ENCODE measurements at regions not wholly inside any gene's neighbourhood (a gene's known extent, or its start where the extent isn't known, plus 50 kb on each side); places are given as distances from the start of the nearest gene placed in this dataset.

- no peak for DNase-seq (ENCODE audit: low spot score in 2 of 2)
- Histone ChIP-seq H3K4me3 (no peak overlapping the region), H3K4me1 (no peaks in the 10 kb centered on the region), H3K27ac (no peak overlapping the region), H3K36me3 (no peaks in the 10 kb centered on the region), H3K27me3 (no peaks in the 10 kb centered on the region), H3K9me3 (no peaks in the 10 kb centered on the region)
- TF ChIP-seq EP300 (IDR thresholded peaks at IDR 0.05) = no peak
- TF ChIP-seq POLR2A (IDR thresholded peaks at IDR 0.05) = no peak
- no peak for TF ChIP-seq CTCF (IDR thresholded peaks at IDR 0.05)
Observed at GRCh38 chr4:111303806-111304205, 680.9 kb upstream of the PITX2 start.

GRCh38 chr4:111323496-111323895 lies 700.6 kb upstream of the PITX2 start:
- DNase-seq (ENCODE audit: low spot score in 2 of 2) = no peak
- Histone ChIP-seq H3K27ac (no peak overlapping the region), H3K27me3 (no peaks in the 10 kb centered on the region), H3K36me3 (no peaks in the 10 kb centered on the region), H3K9me3 (no peaks in the 10 kb centered on the region), H3K4me3 (no peak overlapping the region), H3K4me1 (no peaks in the 10 kb centered on the region)
- TF ChIP-seq CTCF (IDR thresholded peaks at IDR 0.05) (no peak), EP300 (IDR thresholded peaks at IDR 0.05) (no peak), POLR2A (IDR thresholded peaks at IDR 0.05) (no peak), POLR2AphosphoS5 (IDR thresholded peaks at IDR 0.05) (no peak)
- 52% methylated on average over 6 of the region's 6 CpGs for WGBS

GRCh38 chr4:111323916-111324315 lies 701.0 kb upstream of the PITX2 start:
- no peak overlapping the region for H3K4me3 ChIP-seq
- no peaks in the 10 kb centered on the region for H3K4me1 ChIP-seq
- H3K36me3 ChIP-seq = no peaks in the 10 kb centered on the region
- DNase-seq (ENCODE audit: low spot score in 2 of 2) = no peak
- H3K27ac ChIP-seq = no peak overlapping the region
- H3K9me3 ChIP-seq = no peaks in the 10 kb centered on the region
- TF ChIP-seq EP300 (IDR thresholded peaks at IDR 0.05) (no peak), CTCF (IDR thresholded peaks at IDR 0.05) (no peak), POLR2AphosphoS5 (IDR thresholded peaks at IDR 0.05) (no peak), POLR2A (IDR thresholded peaks at IDR 0.05) (no peak)
- H3K27me3 ChIP-seq = no peaks in the 10 kb centered on the region
- 55% methylated on average over 3 of the region's 3 CpGs for WGBS

GRCh38 chr4:111326450-111326849 lies 703.6 kb upstream of the PITX2 start:
- H3K4me3 ChIP-seq = no peak overlapping the region
- DNase-seq (ENCODE audit: low spot score in 2 of 2) = no peak
- WGBS = 79% methylated on average over 1 of the region's 1 CpG
- no peaks in the 10 kb centered on the region for H3K27me3 ChIP-seq
- no peak overlapping the region for H3K27ac ChIP-seq
- no peaks in the 10 kb centered on the region for H3K36me3 ChIP-seq
- H3K4me1 ChIP-seq = no peaks in the 10 kb centered on the region
- TF ChIP-seq POLR2AphosphoS5 (IDR thresholded peaks at IDR 0.05) (no peak), CTCF (IDR thresholded peaks at IDR 0.05) (no peak), POLR2A (IDR thresholded peaks at IDR 0.05) (no peak), EP300 (IDR thresholded peaks at IDR 0.05) (no peak)
- H3K9me3 ChIP-seq = no peaks in the 10 kb centered on the region

DNA sequence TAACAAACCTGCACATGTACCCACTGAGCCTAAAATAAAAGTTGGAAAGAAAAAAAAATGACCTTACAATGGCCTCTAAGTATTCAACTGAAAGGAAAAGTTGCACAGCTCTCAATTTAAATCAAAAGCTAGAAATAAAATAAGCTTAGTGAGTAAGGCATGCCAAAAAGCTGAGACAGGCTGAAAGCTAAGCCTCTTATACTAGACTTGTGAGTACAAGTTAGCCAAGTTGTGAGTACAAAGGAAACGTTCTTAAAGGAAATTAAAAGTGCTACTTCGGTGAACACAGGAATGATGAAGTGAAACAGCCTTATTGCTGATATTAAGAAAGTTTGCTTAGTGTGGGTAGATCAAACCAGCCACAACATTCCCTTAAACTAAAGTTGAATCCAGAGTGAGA lies 707.9 kb upstream of the PITX2 start:
- Histone ChIP-seq H3K27ac (no peak overlapping the region), H3K4me3 (no peak overlapping the region), H3K9me3 (no peaks in the 10 kb centered on the region), H3K36me3 (no peaks in the 10 kb centered on the region), H3K27me3 (no peaks in the 10 kb centered on the region), H3K4me1 (no peaks in the 10 kb centered on the region)
- TF ChIP-seq CTCF (IDR thresholded peaks at IDR 0.05) (no peak), POLR2A (IDR thresholded peaks at IDR 0.05) (no peak), POLR2AphosphoS5 (IDR thresholded peaks at IDR 0.05) (no peak), EP300 (IDR thresholded peaks at IDR 0.05) (no peak)
- 18% methylated on average over 2 of the region's 2 CpGs for WGBS
- no peak for DNase-seq (ENCODE audit: low spot score in 2 of 2)

Data from suprapubic skin (tissue), 4 donors.